ENCODE measurements at regions not wholly inside any gene's neighbourhood (a gene's known extent, or its start where the extent isn't known, plus 50 kb on each side); places are given as distances from the start of the nearest gene placed in this dataset.

DNA sequence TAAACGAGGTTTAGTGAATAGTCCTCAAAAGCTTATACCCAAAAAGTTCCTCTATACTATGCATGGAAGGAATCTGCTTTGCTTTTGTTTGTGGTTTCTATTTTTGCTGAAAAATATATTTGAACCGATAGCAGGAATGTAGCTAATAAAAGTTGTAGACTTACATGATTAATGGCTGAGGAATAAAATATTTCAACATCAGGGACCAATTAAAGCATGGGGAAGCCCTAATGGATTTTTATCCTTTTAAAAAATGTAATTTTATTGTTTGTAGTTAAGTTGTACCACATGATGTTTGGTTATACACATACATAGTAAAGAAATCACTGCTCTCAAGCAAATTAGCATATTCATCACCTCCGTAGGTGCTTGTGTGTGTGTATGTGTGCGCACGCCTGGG is 295.3 kb upstream of the CNTN5 start:
- TF ChIP-seq EZH2 (IDR thresholded peaks at IDR 0.05; ENCODE audit: borderline replicate concordance, insufficient read depth, low read depth, low read length, poor library complexity, severe bottlenecking) (no peak), CTCF (IDR thresholded peaks at IDR 0.05) (no peak)
- CTCF ChIA-PET: no interaction called here
- POLR2A ChIA-PET: no interaction called here
- Histone ChIP-seq H3K4me2 (replicated peaks; ENCODE audit: low read depth, low read length, poor library complexity, severe bottlenecking) (no peak overlapping the region), H3K9me3 (ENCODE audit: control extremely low read depth in 1 of 3, control insufficient read depth in 2 of 3, insufficient read depth in 1 of 3, low read length in 2 of 3) (peaks cover 0 to 2% (median 0%) of the 10 kb centered on the region in 3 donors), H3K4me1 (ENCODE audit: control insufficient read depth in 2 of 2, insufficient read depth in 2 of 2, low read length in 2 of 2) (no peaks in the 10 kb centered on the region), H4K20me1 (ENCODE audit: control insufficient read depth, insufficient read depth, low read length, poor library complexity, severe bottlenecking) (no peaks in the 10 kb centered on the region), H3K36me3 (replicated peaks in 1 of 2; ENCODE audit: control extremely low read depth in 1 of 2, control insufficient read depth in 1 of 2, extremely low read depth in 1 of 2, insufficient read depth in 2 of 2, low read length in 1 of 2) (no peaks in the 10 kb centered on the region), H3K9ac (ENCODE audit: low read length) (no peak overlapping the region), H3K27me3 (replicated peaks in 1 of 4; ENCODE audit: control extremely low read depth in 1 of 4, control insufficient read depth in 3 of 4, insufficient read depth in 4 of 4, low read length in 3 of 4) (no peaks in the 10 kb centered on the region), H3K27ac (ENCODE audit: low read length in 2 of 2) (no peak overlapping the region), H3K4me3 (ENCODE audit: control extremely low read depth in 1 of 5, extremely low read depth in 1 of 5, insufficient read depth in 1 of 5, low read depth in 2 of 5, low read length in 4 of 5) (no peak overlapping the region), H3K79me2 (ENCODE audit: control insufficient read depth, insufficient read depth, low read length) (no peaks in the 10 kb centered on the region), H2AFZ (ENCODE audit: insufficient read depth, low read depth, low read length, poor library complexity, severe bottlenecking) (no peak overlapping the region)
- Mint-ChIP-seq H3K27ac (no peak overlapping the region), H3K4me1 (no peaks in the 10 kb centered on the region), H3K4me3 (no peak overlapping the region), H3K27me3 (no peaks in the 10 kb centered on the region), H3K9me3 (ENCODE audit: insufficient read depth) (peaks cover 2% of the 10 kb centered on the region)
- intact Hi-C loops (cut with micrococcal nuclease): no loop called here
- WGBS (ENCODE audit: insufficient coverage): no CpG with 5 or more reads among the region's 5 CpGs
- no peak for DNase-seq
- no peak for ATAC-seq (ENCODE audit: low read depth)

DNA sequence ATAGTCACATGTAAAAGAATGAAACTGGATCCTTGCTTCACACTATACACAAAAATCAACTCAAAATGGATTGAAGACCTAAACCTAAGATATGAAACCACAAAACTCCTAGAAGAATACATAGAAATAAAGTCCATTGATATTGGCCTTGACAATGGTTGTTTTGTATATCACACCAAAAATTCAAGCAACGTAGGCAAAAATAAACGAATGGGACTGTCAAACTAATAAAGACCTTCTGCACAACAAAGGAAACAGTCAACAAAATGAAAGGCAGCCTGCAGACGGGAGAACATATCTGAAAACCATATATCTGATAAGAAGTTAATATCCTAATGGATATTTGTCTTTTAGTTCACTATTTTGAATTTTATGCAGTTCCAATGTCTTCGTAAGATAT is 292.3 kb upstream of the CNTN5 start:
- no peak overlapping the region for H3K27ac ChIP-seq (ENCODE audit: low read length in 2 of 2)
- H3K4me3 ChIP-seq (ENCODE audit: control extremely low read depth in 1 of 5, extremely low read depth in 1 of 5, insufficient read depth in 1 of 5, low read depth in 2 of 5, low read length in 4 of 5): no peak overlapping the region
- no peaks in the 10 kb centered on the region for H3K36me3 ChIP-seq (replicated peaks in 1 of 2; ENCODE audit: control extremely low read depth in 1 of 2, control insufficient read depth in 1 of 2, extremely low read depth in 1 of 2, insufficient read depth in 2 of 2, low read length in 1 of 2)
- no CpG with 5 or more reads among the region's 4 CpGs for WGBS (ENCODE audit: insufficient coverage)
- peaks cover 0 to 2% (median 0%) of the 10 kb centered on the region in 3 donors for H3K9me3 ChIP-seq (ENCODE audit: control extremely low read depth in 1 of 3, control insufficient read depth in 2 of 3, insufficient read depth in 1 of 3, low read length in 2 of 3)
- intact Hi-C loops (cut with micrococcal nuclease): no loop called here
- no peak overlapping the region for H3K4me2 ChIP-seq (replicated peaks; ENCODE audit: low read depth, low read length, poor library complexity, severe bottlenecking)
- no peak overlapping the region for H3K4me3 Mint-ChIP-seq
- no peak overlapping the region for H3K9ac ChIP-seq (ENCODE audit: low read length)
- no peaks in the 10 kb centered on the region for H3K4me1 ChIP-seq (ENCODE audit: control insufficient read depth in 2 of 2, insufficient read depth in 2 of 2, low read length in 2 of 2)
- H4K20me1 ChIP-seq (ENCODE audit: control insufficient read depth, insufficient read depth, low read length, poor library complexity, severe bottlenecking): no peaks in the 10 kb centered on the region
- CTCF ChIA-PET: no interaction called here
- H3K9me3 Mint-ChIP-seq (ENCODE audit: insufficient read depth): peaks cover 4% of the 10 kb centered on the region
- no peak overlapping the region for H2AFZ ChIP-seq (ENCODE audit: insufficient read depth, low read depth, low read length, poor library complexity, severe bottlenecking)
- H3K27me3 ChIP-seq (replicated peaks in 1 of 4; ENCODE audit: control extremely low read depth in 1 of 4, control insufficient read depth in 3 of 4, insufficient read depth in 4 of 4, low read length in 3 of 4): no peaks in the 10 kb centered on the region
- H3K27me3 Mint-ChIP-seq: no peaks in the 10 kb centered on the region
- no peaks in the 10 kb centered on the region for H3K4me1 Mint-ChIP-seq
- no peak overlapping the region for H3K27ac Mint-ChIP-seq
- H3K79me2 ChIP-seq (ENCODE audit: control insufficient read depth, insufficient read depth, low read length): no peaks in the 10 kb centered on the region
- POLR2A ChIA-PET: no interaction called here
- ATAC-seq (ENCODE audit: low read depth) (no peak), DNase-seq (no peak)
- TF ChIP-seq CTCF (IDR thresholded peaks at IDR 0.05) (no peak), EZH2 (IDR thresholded peaks at IDR 0.05; ENCODE audit: borderline replicate concordance, insufficient read depth, low read depth, low read length, poor library complexity, severe bottlenecking) (no peak)
